Activated naive CD4-positive, alpha-beta T cell treated with Interleukin-2 at 50 U/mL for 16 hours (primary cell): ENCODE measurements at regions not wholly inside any gene's neighbourhood (a gene's known extent, or its start where the extent isn't known, plus 50 kb on each side); places are given as distances from the start of the nearest gene placed in this dataset.

Experiments used
- DNase-seq: peaks from one replicate; pipeline ENCODE4 v3.0.0-alpha.2; 2020

GRCh38 chr7:130971297-130971696, 237.3 kb upstream of the KLF14 start:
- DNase-seq: peak; percentile 79

- no peak for DNase-seq
These were observed 238.2 kb upstream of the KLF14 start for GRCh38 chr7:130972201-130972600.

GRCh38 chr7:130973637-130974036, 239.6 kb upstream of the KLF14 start:
- DNase-seq: peak; percentile 50

GRCh38 chr7:130974169-130974568, 240.2 kb upstream of the KLF14 start:
- DNase-seq: no peak

GRCh38 chr7:130974794-130975193, 240.8 kb upstream of the KLF14 start:
- no peak for DNase-seq

GRCh38 chr7:130975731-130976130, 241.7 kb upstream of the KLF14 start:
- no peak for DNase-seq

- no peak for DNase-seq
These were observed 248.2 kb upstream of the KLF14 start for GRCh38 chr7:130982160-130982638.

- no peak for DNase-seq
These were observed 248.6 kb upstream of the KLF14 start for GRCh38 chr7:130982651-130983050.

GRCh38 chr7:130985361-130985760, 251.4 kb upstream of the KLF14 start:
- DNase-seq: no peak

GRCh38 chr7:130986261-130986690, 252.3 kb upstream of the KLF14 start:
- DNase-seq: no peak

- DNase-seq: no peak
These were observed 253.1 kb upstream of the KLF14 start for GRCh38 chr7:130987092-130987491.

GRCh38 chr7:130988443-130988842, 254.4 kb upstream of the KLF14 start:
- peak; percentile 47 for DNase-seq

GRCh38 chr7:130989101-130989795, 255.2 kb upstream of the KLF14 start:
- no peak for DNase-seq

GRCh38 chr7:130990178-130990832, 256.3 kb upstream of the KLF14 start:
- DNase-seq: peak; percentile 41

- no peak for DNase-seq
These were observed 259.8 kb upstream of the KLF14 start for GRCh38 chr7:130993671-130994365.

GRCh38 chr7:130994378-130995115, 260.5 kb upstream of the KLF14 start:
- DNase-seq: peak; percentile 48

- peak; percentile 46 for DNase-seq
These were observed 261.5 kb upstream of the KLF14 start for GRCh38 chr7:130995252-130996081.

- no peak for DNase-seq
These were observed 262.3 kb upstream of the KLF14 start for GRCh38 chr7:130996205-130996832.

GRCh38 chr7:130996833-130997231, 262.8 kb upstream of the KLF14 start:
- peak; percentile 56 for DNase-seq

GRCh38 chr7:130998993-130999602, 265.1 kb upstream of the KLF14 start:
- no peak for DNase-seq

GRCh38 chr7:130999926-131000325, 265.9 kb upstream of the KLF14 start:
- no peak for DNase-seq
